ENCODE measurements at regions not wholly inside any gene's neighbourhood (a gene's known extent, or its start where the extent isn't known, plus 50 kb on each side); places are given as distances from the start of the nearest gene placed in this dataset.

DNA sequence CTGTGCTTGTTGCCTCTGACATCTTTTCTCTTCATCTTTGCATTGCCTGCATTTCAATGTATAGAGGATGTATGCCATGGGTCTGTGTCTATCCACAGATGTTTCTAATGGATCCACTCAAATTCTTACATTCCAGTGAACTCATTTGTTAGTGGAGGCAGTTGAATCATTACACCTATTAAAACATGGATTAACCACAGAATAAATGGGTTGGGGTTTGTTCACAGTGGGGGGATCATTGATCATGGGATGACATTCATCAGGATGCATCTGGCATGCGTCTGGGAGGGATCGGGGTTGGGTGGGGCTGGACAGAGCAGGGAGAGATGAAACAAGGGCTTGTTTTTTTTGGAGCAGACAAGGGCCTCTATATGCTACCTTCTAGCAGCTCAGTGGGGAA, 182.5 kb downstream of the RHOU start:
- DNase-seq (ENCODE audit: low read depth) = no peak

DNA sequence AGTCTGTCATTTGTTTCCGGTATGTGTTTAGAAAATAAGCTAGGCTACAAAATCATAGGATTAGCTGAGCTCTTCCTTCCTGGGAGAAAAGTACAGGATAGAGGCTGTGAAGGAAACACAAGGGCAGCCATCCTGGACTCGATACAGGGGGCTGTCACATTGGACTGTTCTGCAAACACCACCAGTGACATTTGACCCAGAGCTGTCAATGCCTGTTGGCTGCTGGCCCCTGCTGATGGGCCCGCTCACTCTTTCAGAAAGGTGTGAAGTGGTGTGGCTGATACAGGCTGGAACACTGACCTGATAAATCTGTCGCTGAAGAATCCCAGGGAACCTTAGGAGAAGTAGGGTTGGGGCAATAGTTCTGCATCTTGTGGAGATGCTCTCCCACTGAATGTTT, 183.1 kb downstream of the RHOU start:
- DNase-seq (ENCODE audit: low read depth) = no peak

DNA sequence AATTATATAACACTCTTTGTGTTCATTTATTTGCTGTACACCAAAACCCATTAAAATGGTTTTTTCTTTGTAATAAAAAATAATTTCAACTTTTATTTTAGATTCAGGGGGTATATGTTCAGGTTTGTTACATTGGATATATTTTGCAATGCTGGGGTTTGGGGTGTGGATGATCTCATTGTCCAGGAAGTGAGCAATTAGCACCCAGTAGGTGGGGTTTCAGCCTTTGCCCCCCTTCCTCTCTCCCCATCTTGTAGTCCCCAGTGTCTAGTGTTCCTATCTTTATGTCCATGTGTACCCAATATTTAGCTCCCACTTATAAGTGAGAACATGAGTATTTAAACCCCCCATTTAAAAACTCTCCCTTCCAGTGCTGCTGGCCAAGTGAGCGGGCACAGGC, 184.6 kb downstream of the RHOU start:
- no peak for DNase-seq (ENCODE audit: low read depth)

- DNase-seq (ENCODE audit: low read depth) = no peak
Observed at GRCh38 chr1:228920831-228921230, 185.6 kb downstream of the RHOU start.

GRCh38 chr1:228921481-228921880, 186.2 kb downstream of the RHOU start:
- DNase-seq (ENCODE audit: low read depth) = no peak

- no peak for DNase-seq (ENCODE audit: low read depth)
Observed at GRCh38 chr1:228922722-228923376, 187.6 kb downstream of the RHOU start.

DNA sequence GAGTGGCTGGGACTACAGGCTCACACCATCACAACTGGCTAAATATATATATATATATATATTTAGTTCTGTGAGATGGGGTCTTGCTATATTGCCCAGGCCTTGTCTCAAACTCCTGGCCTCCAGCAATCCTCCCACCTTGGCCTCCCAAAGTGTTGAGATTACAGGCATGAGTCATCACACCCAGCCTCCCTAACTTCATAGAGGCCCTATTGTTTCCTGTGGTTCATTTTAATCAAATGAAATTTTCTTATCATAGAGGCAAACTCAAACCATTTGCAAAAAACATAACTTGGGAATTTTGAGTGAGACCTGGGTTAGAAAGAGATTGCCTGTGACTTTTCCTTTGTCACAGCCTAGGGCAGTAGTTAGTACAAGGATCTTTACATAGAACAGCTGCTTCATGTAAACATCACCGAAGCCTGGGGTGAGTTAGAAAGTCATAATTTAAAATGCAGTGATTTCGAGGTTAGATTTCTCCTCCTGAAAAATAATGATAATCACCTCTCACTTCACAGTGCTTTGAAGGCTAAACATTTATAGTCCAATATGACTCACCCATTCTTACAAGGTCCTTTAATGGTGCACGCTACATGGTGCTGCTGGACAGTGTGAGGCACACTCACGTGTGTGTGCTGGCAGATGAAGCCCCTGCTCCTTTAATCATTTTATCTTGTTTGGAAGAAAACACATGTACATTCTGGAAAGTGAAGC, 188.9 kb downstream of the RHOU start:
- DNase-seq (ENCODE audit: low read depth) = no peak

DNA sequence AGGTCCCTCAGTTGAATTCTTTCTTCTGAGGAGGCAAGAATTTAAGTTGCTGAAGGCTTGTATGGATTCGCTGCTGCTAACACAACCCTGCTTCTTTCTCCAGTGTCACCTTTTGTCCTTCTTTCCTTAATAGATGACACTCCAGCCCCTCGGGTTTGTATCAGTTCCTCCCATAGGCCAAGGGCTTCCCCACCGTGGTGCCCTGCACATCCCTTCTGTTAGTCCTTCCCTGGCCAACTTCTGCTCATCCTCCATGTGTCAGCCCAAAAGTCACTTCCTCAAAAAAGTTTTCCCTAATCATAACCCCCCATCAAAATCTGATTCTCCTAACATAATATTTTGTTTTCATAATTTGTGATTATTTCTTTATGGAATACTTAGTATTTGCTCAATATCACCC, 190.4 kb downstream of the RHOU start:
- DNase-seq (ENCODE audit: low read depth) = no peak

- no peak for DNase-seq (ENCODE audit: low read depth)
Observed at GRCh38 chr1:228927421-228927820, 192.1 kb downstream of the RHOU start.

GRCh38 chr1:228927946-228928898, 192.9 kb downstream of the RHOU start:
- DNase-seq (ENCODE audit: low read depth) = no peak

DNA sequence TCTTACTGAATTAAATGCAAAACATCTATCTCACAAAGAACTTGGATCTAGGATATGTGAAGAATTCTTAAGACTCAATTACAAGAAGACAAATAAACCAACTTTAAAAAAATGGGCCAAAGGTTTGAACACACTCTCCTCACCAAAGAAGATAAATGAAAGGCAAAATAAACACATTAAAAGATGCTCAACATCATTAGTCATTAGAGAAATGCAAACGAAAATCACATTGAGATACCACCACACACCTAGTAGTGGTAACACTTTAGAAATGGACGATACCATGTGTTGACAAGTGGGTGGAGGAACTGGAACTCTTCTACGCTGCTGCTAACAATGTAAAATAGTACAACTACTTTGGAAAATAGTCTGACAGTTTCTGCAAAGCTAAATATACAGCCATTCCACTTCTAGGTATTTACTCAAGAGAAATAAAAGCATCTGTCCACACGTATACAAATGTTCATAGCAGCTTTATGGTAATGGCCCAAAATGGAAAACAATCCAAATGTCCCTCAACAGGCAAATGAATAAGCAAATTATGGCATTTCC, 194.3 kb downstream of the RHOU start:
- DNase-seq (ENCODE audit: low read depth) = no peak

DNA sequence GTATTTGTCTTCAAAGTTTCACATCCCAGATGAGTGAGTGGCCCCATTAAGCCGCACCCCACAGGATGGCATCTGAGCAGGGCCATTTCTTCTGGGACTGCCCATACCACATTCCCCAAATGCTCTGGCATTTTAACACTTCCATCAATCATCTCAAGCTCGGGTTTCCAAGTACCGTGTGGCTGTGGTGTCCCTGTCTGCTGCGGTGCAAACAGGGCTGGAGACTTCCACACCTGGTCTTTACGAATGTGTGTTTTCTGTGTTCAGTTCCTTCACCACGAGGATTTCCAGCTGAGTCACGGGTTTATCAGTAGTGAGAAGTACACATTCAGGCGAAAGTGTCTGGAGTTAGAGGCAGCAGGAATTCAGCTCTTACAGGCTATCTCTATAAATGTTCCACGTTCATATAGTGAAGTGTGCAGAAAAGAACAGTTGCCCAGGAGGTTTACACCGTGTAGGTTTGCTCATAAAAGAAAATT, 195.2 kb downstream of the RHOU start:
- DNase-seq (ENCODE audit: low read depth) = no peak

DNA sequence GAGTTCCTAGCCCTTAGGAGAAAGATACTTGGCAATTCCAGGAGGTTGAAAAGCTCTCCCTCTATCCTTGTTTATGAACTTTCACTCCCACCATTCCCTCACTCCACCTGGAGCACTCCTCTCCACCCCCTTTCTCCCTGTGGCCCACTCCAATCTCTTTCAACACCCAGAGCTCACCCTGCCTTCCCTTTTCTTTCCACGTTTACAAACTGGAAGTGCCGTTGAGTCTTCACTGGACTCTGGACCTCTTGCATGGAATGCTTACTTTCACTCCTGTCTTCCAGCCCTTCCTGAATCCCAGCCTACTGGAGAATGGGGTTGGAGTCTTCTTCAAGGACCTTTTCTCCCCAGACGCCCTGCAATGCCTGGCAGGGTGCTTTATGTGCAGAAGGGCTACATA, 198.5 kb downstream of the RHOU start:
- DNase-seq (ENCODE audit: low read depth) = no peak

DNA sequence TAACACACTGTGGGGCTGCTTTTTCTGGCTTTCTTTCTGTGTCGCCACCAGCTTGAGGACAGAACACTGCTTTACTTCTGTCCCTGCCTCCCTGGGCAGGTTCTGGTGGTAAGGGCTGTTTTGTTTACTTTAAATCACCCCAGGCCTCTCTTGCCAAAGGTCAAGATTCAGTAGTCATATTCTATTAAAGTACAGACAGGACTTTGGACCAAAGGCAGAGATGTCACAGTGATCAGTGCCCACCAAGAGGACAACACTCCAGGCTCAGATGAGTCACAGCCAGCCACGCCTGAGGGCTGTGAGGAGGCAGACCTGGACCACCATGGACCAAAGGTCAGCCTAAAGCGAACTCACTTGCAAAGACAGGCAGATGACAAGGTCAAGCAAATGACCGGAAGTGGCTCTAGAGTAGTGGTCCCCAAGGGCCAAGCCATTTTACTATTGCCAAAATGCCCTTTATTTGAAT, 200.0 kb downstream of the RHOU start:
- no peak for DNase-seq (ENCODE audit: low read depth)

- DNase-seq (ENCODE audit: low read depth) = no peak
Observed at GRCh38 chr1:228935855-228936727, 200.8 kb downstream of the RHOU start.

GRCh38 chr1:228936881-228937280, 201.6 kb downstream of the RHOU start:
- no peak for DNase-seq (ENCODE audit: low read depth)

- DNase-seq (ENCODE audit: low read depth) = no peak
Observed at GRCh38 chr1:228937351-228937750, 202.1 kb downstream of the RHOU start.

DNA sequence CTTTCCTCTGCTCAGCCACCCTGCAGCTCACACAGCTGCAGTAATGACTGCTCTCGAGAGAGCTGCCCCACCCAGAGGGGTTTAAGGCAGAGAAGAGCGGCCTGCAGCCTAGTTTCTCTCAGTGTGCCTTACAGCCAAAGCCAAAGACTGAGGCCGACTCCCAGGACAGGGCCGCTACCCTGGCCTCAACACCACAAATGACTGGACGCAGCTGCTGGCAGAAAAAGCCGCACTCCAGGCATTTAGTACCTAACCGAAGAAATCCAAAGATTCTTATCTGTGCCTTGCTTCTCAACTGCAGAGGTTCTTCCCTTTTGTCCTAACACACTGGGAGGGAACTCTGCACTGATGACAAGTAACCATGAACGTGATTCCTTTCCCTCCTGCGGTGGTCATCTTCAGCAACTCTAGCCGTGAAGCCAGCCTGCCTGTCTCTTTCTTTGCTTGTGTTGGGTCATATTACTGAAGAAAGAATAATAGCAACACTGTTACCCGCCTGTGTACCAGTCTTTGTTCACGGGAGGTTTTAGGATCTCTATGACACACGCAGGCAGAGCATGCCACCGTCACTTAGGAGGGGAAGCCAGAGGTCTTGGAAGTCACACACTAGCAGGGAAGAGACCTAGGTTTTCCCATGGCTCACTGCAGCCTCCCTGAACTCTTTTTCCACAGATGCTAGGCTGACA, 202.7 kb downstream of the RHOU start:
- no peak for DNase-seq (ENCODE audit: low read depth)

- DNase-seq (ENCODE audit: low read depth) = no peak
Observed at GRCh38 chr1:228938537-228938901, 203.2 kb downstream of the RHOU start.
